ENCODE measurements at regions not wholly inside any gene's neighbourhood (a gene's known extent, or its start where the extent isn't known, plus 50 kb on each side); places are given as distances from the start of the nearest gene placed in this dataset.

DNA sequence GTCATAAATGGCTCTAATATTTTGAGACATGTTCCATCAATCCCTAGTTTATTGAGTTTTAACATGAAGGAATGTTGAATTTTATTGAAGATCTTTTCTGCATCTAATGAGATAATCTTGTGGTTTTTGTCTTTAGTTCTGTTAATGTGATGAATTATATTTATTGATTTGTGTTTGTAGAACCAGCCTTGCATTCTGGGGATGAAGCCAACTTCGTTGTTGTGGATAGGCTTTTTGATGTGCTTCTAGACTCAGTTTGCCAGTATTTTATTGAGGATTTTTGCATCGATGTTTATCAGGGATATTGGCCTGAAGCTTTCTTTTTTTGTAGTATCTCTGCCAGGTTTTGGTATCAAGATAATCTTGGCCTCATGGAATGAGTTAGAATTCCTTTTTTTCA is 72.0 kb upstream of the CD96 start:
- no peak overlapping the region for H3K56ac ChIP-seq (replicated peaks; ENCODE audit: insufficient read length, low read depth, low read length)
- no peak overlapping the region for H2BK5ac ChIP-seq (ENCODE audit: low read depth, low read length)
- peaks cover 0 to 7% (median 2%) of the 10 kb centered on the region in 4 experiments; a peak in 2 of 7 replicates for H3K4me1 ChIP-seq (replicated peaks in 1 of 4; ENCODE audit: control insufficient read depth in 3 of 4, insufficient read depth in 4 of 4, low read length in 3 of 4)
- no peak overlapping the region for H4K5ac ChIP-seq (ENCODE audit: insufficient read length, low read depth, low read length)
- H3K14ac ChIP-seq (ENCODE audit: insufficient read length): no peak overlapping the region
- no peak overlapping the region for H2BK15ac ChIP-seq (ENCODE audit: low read length)
- ChIA-PET POLR2A (ENCODE audit: partially characterized antibody) (no interaction called here), CTCF (ENCODE audit: partially characterized antibody) (no interaction called here)
- H3K23me2 ChIP-seq (ENCODE audit: low read depth, low read length): no peaks in the 10 kb centered on the region
- no peak overlapping the region for H2BK12ac ChIP-seq (ENCODE audit: low read depth, low read length)
- H3K27me3 ChIP-seq (replicated peaks in 1 of 4; ENCODE audit: control insufficient read depth in 3 of 4, extremely low read depth in 1 of 4, insufficient read depth in 3 of 4, low read length in 3 of 4): no peaks in the 10 kb centered on the region
- FAIRE-seq (no peak), DNase-seq (ENCODE audit: low read depth in 1 of 2, low spot score in 2 of 2) (no peak)
- H3K9me3 ChIP-seq (ENCODE audit: insufficient read depth in 2 of 2, low read depth in 1 of 2, low read length in 1 of 2): no peaks in the 10 kb centered on the region
- H2BK120ac ChIP-seq (replicated peaks; ENCODE audit: low read depth, low read length): no peak overlapping the region
- H4K20me1 ChIP-seq (replicated peaks in 1 of 2; ENCODE audit: control insufficient read depth in 1 of 2, insufficient read depth in 2 of 2, low read length in 2 of 2): no peaks in the 10 kb centered on the region
- WGBS, 2 experiments (ENCODE audit: extremely low coverage in 1 of 2, insufficient coverage in 1 of 2, insufficient read length in 1 of 2, insufficient replicate concordance in 2 of 2, low coverage in 1 of 2, low lambda C conversion rate in 2 of 2, missing lambda C conversion rate in 1 of 2): 87% methylated on average over 2 of the region's 2 CpGs; no CpG with 5 or more reads in 1 of the 2 experiments
- H3K23ac ChIP-seq (ENCODE audit: insufficient read length): no peak overlapping the region
- H3K9ac ChIP-seq (replicated peaks in 1 of 4; ENCODE audit: extremely low read depth in 1 of 4, low read depth in 3 of 4, low read length in 3 of 4): no peak overlapping the region
- H3K79me1 ChIP-seq (ENCODE audit: low read depth, low read length): no peaks in the 10 kb centered on the region
- H3K79me2 ChIP-seq (ENCODE audit: control insufficient read depth in 1 of 2, insufficient read depth in 2 of 2, low read length in 2 of 2): no peaks in the 10 kb centered on the region
- H3K4ac ChIP-seq (replicated peaks; ENCODE audit: insufficient read length, low read depth, low read length): no peak overlapping the region
- H2BK20ac ChIP-seq (ENCODE audit: low read length): no peak overlapping the region
- no peak for TF ChIP-seq HDAC6 (IDR thresholded peaks at IDR 0.05; ENCODE audit: low read depth, low read length)
- TF ChIP-seq ASH2L (IDR thresholded peaks at IDR 0.05; ENCODE audit: low read length): no peak
- H3K27ac ChIP-seq (ENCODE audit: low read depth, low read length): no peak overlapping the region
- H3K36me3 ChIP-seq (ENCODE audit: control insufficient read depth in 2 of 4, insufficient read depth in 4 of 4, low read length in 3 of 4): no peaks in the 10 kb centered on the region
- H2AFZ ChIP-seq (ENCODE audit: low read length): no peak overlapping the region
- no peak overlapping the region for H3K4me2 ChIP-seq (ENCODE audit: insufficient read depth in 1 of 2, low read depth in 2 of 2, low read length in 2 of 2)
- H2AK5ac ChIP-seq (ENCODE audit: low read depth, low read length): no peak overlapping the region
- H4K91ac ChIP-seq (replicated peaks; ENCODE audit: insufficient read length, low read length): no peak overlapping the region
- H4K8ac ChIP-seq (ENCODE audit: extremely low read depth, insufficient read depth, low read length): no peak overlapping the region
- H3K4me3 ChIP-seq (ENCODE audit: extremely low read depth in 1 of 4, insufficient read depth in 2 of 4, low read depth in 3 of 4, low read length in 4 of 4): no peak overlapping the region
- H3K18ac ChIP-seq (ENCODE audit: extremely low read depth, low read length): no peak overlapping the region

Data from H1 (cell line).